HK-2 (cell line): ENCODE measurements at regions not wholly inside any gene's neighbourhood (a gene's known extent, or its start where the extent isn't known, plus 50 kb on each side); places are given as distances from the start of the nearest gene placed in this dataset.
"Not testable (repeated sequence)": the region's sequence is repeated elsewhere in the genome, so short reads cannot be mapped to it uniquely, and the experiment has no call there.

Source experiments
- DNase-seq: peaks from one replicate; pipeline ENCODE4 v3.0.0-alpha.2; 2018; ENCODE audit not compliant: unreplicated experiment

GRCh38 chr15:96123028-96123400 lies 207.5 kb upstream of the NR2F2 start:
- no peak for DNase-seq

- DNase-seq = no peak
Measured at GRCh38 chr15:96123630-96124187, 206.8 kb upstream of the NR2F2 start.

- no peak for DNase-seq
Measured at GRCh38 chr15:96124436-96124835, 206.1 kb upstream of the NR2F2 start.

GRCh38 chr15:96125721-96126415 lies 204.6 kb upstream of the NR2F2 start:
- DNase-seq = no peak

- DNase-seq = no peak
Measured at GRCh38 chr15:96126859-96127258, 203.6 kb upstream of the NR2F2 start.

GRCh38 chr15:96130734-96131133 lies 199.8 kb upstream of the NR2F2 start:
- no peak for DNase-seq

GRCh38 chr15:96132126-96132525 lies 198.4 kb upstream of the NR2F2 start:
- DNase-seq = no peak

- DNase-seq = no peak
Measured at GRCh38 chr15:96135166-96136093, 195.1 kb upstream of the NR2F2 start.

GRCh38 chr15:96138985-96139384 lies 191.5 kb upstream of the NR2F2 start:
- no peak for DNase-seq

GRCh38 chr15:96142498-96142897 lies 188.0 kb upstream of the NR2F2 start:
- no peak for DNase-seq

DNA sequence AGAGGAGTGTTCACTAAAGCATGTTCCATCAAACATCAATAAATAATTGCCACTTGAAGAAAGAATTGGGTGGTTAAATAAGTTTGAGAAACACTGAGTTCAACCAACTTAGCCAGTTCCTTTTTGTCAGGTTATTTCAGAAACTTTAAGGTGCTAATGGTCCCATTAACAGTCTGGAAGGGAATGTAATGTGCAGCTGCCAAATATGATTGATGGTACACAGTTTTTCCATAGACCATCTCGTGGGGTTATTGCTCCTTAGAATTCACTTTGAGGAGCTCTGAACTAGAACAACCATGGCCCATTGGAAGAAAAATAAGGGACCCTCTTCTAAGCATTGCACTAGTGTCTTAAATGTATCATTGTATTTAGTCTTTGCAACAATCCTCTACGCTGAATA lies 185.8 kb upstream of the NR2F2 start:
- DNase-seq = no peak

- DNase-seq = no peak
Measured at GRCh38 chr15:96146726-96147125, 183.8 kb upstream of the NR2F2 start.

GRCh38 chr15:96147267-96147666 lies 183.2 kb upstream of the NR2F2 start:
- no peak for DNase-seq

GRCh38 chr15:96150254-96150653 lies 180.2 kb upstream of the NR2F2 start:
- no peak for DNase-seq

GRCh38 chr15:96151749-96152148 lies 178.8 kb upstream of the NR2F2 start:
- DNase-seq = not testable (repeated sequence)

DNA sequence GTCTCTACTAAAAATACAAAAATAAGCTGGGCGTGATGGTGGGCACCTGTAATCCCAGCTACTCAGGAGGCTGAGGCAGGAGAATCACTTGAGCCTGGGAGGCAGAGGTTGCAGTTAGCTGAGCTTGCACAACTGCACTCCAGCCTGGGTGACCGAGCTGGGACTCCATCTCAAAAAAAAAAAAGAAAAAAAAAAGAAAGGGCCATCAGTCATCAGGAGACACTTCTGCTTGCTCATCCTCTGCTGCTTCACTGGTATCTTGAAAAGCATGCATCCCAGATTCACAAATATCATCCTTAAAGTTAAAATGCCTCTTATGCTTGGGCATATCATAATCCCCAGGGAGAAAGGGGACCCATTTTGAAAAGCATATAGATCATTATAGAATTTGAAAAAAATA lies 176.6 kb upstream of the NR2F2 start:
- DNase-seq = no peak

DNA sequence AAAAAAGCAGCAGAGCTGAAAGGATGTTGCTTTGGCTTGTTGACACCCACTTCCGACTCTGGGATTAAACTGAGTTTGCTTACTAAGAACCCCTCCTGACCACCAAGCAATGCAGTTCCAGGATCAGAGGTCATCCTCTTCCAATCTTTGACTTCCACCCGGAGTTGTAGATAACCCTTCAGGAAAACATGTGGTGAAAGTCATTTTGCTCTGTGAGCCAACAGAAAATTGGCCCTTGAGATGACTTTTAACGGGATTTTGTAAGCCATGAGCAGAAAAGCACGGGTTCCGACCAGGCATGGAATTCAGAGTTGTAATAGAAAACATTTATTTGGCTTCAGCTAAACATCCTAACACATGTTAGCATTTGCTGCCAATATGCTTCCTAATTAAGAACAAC lies 171.6 kb upstream of the NR2F2 start:
- no peak for DNase-seq

- DNase-seq = no peak
Measured at GRCh38 chr15:96160269-96160668, 170.2 kb upstream of the NR2F2 start.

GRCh38 chr15:96160800-96161199 lies 169.7 kb upstream of the NR2F2 start:
- no peak for DNase-seq

DNA sequence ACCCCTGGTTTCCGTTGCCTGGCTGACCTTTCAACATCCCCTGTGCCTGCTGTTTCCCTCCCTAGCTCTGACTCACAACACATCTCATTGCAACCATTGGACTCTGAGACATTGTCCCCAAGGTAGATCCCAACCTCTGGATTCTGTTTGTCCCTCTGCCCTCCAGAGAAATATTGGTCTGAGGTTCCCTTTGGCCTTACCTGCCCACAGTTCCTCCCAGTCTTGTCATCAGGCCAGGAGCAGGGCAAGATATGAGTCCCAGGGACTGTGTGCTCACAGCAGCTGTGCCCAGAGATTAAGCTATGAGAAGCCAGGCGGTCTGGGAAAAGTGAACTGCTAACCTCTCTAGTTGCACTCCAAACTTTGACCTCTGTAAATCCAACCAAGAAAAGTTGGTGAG lies 168.2 kb upstream of the NR2F2 start:
- DNase-seq = no peak

GRCh38 chr15:96165081-96165480 lies 165.4 kb upstream of the NR2F2 start:
- DNase-seq = no peak

DNA sequence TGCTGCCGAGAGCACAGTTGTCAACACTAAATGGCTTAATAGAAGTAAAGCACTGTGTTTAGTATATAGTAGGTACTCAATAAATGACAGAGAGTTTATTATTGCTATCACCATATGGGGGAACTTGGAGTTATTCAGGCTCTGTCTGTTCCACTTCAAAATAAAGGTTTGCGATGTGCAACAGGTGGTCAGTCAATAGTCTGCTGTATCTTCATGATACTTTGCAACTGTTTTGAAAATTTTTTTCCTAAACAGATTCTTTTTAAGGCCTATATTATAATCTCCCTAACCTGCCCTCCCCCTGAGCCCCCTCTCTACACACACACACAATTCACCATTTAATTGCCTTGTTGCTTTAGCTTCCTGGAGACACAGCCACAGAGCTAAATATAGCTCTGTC lies 164.7 kb upstream of the NR2F2 start:
- no peak for DNase-seq
